Activated CD4-positive, alpha-beta T cell treated with anti-CD3 and anti-CD28 coated beads for 4 hours (primary cell): ENCODE measurements at regions not wholly inside any gene's neighbourhood (a gene's known extent, or its start where the extent isn't known, plus 50 kb on each side); places are given as distances from the start of the nearest gene placed in this dataset.
"Not testable (repeated sequence)": the region's sequence is repeated elsewhere in the genome, so short reads cannot be mapped to it uniquely, and the experiment has no call there.

Source experiments
- DNase-seq, 2 donors: peaks; one replicate each; pipeline ENCODE4 v3.0.0-alpha.2; 2020

DNA sequence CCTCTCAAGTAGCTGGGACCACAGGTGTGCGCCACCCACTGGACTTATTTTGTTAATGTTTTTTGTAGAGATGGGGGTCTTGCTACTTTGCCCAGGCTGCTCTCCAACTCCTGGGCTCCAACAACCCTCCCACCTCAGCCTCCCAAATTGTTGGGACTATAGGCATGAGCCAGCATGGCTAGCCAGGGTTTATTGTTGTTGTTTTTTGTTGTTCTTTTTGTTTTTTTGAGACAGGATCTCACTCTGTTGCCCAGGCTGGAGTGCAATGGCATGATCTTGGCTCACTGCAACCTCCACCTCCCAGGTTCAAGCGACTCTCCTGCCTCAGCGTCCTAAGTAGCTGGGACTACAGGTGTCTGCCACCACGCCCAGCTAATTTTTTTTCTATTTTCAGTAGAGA is 142.2 kb downstream of the CRLF3 start:
- not testable (repeated sequence) for DNase-seq

DNA sequence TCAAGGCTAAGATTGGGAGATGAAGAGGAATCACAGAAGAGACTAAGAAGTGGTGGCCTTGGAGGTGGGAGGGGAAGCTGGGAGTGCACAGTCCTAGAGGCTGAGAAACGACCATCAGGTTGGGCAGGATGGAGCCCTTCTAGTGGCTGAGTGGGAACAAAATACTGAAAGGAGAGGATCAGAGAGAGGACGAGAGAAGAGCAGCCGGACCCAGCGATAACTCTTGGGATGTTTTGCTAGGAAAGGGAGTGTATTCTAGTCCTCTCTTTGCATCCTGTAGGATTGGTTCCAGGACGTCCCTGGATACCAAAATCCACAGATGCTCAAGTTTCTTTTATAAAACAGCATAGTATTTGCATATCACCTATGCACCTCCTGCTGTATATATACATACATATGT is 143.8 kb downstream of the CRLF3 start:
- DNase-seq, result not testable (repeated sequence)

DNA sequence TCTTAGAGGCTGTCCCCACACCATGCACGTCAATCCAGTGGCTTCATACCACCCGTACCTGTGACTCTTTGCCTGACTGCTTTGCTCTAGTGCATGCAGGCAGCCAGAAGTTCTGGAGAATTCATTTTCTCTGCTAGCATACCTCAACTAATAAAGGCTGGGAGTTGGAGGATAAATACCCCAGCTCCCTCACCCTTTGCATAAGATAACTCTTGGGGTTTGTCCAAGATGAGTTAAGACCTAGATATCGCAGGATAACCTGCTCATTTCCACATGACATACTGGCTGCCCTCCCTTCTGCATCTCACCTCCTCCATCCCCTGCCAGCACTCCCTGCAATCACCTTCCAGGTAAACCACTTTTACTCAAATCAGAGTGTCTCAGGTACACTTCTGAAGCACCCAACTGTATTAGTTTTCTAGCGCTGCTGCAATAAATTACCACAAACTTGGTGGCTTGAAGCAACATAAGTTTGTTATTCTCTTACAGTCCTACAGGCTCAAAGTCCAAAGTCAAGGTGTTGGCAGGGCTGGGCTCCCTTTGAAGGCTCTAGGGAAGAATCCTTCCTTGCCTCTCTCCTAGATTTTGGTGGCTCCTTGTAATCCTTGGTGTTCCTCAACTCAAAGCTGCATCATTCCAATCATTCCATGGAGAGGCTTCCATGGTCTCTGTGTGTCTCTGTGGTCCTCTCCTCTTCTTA is 146.8 kb downstream of the CRLF3 start:
- DNase-seq, result no peak

DNA sequence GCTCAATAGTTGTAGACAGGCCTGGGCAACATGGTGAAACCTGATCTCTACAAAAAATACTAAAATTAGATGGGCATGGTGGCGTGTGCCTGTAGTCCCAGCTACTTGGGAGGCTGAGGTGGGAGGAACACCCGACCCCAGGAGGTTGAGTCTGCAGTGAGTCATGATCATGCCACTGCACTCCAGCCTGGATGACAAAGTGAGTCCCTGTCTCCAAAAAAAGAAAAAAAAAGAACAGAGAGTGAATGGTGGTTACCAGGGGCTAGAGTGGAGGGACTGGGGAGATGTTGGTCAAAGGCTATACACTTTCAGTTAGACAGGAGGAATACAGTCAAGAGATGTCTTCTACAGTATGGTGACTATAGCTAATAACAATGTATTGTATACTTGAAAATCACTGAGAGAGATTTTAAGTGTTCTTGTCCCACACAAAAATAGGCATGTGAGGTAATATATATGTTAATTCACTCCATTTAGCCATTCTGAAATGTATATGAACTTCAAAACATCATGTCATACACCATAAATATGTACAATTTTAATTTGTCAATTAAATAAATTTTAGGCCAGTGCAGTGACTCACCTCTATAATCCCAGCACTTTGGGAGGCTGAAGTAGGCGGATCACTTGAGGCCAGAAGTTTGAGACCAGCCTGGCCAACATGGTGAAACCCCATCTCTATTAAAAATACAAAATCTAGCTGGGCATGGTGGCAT is 148.6 kb downstream of the CRLF3 start:
- DNase-seq, result not testable (repeated sequence)

DNA sequence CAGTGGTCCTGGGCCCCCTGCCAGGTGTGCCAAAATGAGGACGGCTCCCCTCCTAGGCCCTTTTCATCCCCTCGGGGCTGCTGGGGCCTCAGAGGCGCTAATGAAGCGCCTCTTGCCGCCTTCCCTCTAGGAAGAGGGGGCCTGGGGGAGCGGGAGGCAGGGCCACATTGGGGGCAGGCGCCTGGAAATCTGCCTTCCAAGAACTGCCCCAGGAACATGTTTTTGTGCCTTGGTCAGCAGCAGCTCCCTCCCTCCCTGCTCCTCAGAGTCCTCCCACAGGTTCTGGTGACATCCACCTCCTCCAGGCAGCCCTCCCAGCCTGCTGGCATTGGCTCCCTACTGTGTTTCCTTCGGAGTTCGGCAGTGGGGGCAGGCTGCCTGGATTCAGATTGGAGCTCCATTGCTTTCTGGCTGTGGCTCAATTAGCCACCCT is 155.3 kb downstream of the CRLF3 start:
- DNase-seq, result not testable (repeated sequence)

DNA sequence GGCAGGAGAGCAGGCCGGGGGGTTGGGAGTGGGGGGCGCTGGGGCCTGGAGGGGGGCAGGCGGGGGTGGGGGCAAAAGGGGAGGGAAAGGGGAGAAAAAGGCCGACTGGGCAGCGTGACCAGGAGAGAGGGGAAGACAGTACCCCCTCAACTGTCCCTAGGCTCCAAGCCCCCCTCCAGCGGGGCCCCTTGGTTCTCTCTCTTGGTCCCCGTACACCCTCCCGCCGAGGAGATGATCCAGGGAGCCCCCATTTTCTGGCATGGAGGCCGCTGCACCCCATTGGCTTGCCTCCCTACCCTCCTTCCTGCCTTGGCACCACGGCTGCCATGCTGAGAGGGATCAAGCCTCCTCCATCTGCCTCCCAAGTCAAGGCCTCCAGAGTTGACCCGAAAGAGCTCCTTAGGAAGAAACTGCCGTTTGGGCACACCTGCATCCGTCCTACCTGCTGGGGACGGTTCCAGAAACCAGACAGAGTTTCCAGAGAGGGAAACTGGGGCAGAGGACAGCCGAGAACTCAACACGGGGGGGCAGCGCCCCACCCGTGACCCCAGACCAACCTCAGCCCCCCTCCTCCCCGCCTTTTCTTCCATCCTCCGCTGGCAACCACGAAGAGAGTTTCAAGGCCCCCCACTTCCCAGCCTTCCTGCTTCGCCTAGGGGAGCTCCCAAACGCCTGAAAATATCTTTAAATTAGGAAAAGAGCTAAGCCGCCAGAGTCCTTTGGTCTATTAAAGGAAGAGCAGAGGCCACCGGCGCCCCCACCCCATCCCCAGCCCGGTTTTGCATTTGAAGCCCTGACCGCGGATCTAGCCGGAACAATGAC is 155.9 kb downstream of the CRLF3 start:
- not testable (repeated sequence) for DNase-seq

DNA sequence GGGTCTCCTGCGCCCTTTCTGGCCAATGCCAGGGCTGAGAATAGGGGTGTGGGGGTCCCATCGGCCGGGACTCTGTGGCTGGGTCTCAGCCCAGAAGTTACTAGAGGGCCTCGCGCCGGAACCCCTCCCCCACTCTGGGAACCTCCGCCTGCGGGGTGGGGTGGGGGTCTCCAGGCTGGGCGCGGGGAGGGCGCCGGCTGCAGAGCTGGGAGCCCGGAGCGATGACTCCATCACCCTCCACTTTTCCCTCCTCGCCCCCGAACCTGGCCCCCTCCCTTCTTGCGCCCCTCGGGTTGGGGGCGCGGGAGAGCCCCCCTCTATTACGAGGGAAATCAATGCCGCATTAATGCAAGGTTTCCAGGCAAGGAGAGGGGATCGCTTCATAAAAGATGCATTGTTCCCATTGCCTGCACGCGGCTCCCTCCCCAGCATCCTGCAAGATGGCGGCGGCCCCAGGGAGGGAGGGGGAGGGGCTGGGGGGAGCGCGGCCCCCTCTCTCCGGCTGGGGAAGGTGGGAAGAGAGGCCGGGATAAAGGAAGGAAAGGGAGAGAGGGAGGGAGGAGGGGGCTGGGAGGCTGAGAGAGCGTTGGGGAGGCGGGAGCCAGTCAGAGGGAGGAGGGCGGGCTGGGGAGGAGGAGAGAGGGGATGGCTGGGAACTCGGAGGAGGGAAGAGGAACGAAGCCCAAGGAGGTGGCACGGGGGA is 156.7 kb downstream of the CRLF3 start:
- not testable (repeated sequence) for DNase-seq

DNA sequence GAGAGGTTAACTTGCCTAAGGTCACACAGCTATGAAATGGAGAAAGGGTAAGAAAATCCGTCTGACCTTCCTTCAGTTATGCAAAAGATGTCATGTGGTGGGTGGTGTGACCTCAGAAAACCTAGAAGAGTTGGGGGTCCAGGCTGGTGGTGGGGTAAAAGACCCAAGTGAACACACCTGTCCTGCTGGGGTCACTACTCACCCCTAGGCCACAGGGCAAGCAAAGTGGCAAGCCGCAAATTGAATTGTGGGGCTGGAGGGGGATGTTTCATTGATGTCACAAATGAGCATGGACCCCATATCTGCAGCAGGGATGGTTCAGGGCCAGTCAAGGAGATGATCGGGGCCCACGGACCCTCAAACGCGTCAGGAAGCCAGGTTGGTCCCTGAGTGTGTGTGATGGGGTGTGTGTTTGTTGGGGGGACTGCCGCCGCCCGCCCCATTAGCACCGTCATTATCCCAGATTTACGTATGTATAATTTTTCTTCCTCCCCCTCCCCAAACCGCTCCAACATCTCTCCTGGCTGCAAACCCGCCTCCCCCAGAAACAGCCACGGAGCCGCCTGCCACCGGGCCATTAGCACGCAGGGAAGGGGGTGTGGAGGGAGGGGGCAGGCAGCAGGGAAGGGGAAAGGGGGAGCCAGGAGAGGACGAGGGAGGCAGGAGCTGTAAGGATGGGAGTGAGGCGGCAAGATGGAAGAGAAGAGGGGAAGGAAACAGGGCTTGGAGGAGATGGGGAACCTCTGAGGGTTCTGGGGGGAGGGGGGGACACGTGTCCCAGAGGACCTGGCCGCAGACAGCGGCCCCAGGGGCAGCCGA is 157.4 kb downstream of the CRLF3 start:
- DNase-seq, result not testable (repeated sequence)

DNA sequence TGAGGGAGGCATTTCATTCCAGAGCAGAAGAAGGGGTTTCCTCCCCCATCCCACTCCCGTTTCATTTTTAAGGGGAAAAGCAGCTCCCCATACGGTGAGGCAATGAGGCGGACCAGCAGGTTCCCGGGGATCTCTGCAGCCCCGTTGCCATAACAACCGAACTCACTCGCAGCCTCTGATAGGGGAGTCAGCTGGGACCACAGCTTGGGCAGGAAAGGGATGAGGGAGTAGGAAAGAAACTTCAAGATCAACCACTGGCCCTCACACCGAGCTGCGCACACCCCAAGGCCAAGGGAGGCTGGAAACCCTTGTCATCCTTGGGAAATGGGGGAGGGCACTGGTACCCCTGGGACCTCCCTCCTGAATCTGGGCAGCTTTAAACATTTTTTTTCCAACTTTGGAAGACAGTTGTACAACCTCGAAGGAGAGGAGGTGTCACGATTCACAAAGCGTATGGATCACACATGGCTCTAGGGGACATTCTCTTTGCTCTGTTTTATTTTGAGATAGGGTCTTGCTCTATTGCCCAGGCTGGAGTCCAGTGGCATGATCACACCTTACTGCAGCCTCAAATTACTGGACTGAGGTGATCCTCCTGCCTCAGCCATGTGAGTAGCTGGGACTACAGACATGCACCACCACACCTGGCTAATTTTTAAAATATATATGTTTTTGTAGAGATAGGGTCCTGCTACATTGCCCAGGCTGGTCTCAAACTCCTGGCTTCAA is 160.6 kb downstream of the CRLF3 start:
- DNase-seq, result not testable (repeated sequence)

DNA sequence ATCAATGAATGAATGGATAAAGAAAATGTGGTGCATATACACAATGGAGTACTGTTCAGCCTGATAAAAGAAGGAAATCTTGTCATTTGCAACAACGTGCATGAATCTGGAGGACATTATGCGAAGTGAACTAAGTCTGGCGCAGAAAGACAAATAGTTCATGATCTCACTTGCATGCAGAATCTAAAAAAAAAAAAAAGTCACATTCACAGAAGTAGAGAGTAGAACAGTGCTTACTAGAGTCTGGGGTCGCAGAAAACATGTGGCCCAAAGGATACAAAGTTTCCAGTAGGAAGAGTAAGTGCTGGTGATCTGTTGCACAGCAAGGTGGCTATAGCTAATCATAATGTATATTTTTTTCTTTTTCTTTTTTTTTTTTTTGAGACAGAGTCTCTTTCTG is 167.3 kb downstream of the CRLF3 start:
- not testable (repeated sequence) for DNase-seq

DNA sequence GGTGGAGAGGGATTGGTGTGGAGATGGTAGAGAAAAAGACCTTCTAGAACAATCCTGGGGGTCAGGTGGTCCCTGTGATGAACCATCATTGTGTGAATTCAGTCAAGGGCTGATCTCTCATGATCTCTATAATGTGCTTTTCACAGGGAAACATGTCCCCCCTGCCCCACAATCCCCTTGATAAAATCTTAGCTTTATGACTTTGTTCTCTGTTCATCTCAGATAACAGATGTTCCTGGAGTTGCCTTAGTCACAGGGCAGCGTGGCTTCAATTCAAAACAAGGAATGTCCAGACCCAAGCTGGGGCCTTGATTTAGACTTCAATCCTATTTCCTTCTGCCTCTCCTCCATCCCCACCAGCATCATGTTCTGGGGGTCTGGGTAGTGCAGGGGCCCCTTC is 171.5 kb downstream of the CRLF3 start:
- DNase-seq, result not testable (repeated sequence)

DNA sequence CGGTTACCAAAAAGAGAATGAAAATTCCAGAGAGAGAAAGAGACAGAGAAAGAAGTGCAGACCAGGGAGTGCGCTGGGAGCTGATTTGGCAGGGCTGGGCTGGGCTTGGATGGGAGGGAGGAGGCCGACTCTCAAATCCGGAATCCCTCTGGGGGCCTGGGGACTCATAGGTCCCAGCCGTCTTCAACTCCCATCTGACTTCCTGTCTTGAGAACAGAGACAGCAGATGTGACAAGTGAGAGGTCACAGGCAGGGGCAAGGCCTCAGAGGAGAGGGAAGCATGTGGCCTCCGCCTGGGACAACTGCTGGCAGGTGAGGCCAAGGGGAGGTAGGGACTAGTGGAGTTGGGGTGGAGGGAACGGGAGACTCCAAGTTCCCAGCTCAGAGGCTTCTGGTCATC is 172.9 kb downstream of the GOSR1 start:
- DNase-seq, result not testable (repeated sequence)

DNA sequence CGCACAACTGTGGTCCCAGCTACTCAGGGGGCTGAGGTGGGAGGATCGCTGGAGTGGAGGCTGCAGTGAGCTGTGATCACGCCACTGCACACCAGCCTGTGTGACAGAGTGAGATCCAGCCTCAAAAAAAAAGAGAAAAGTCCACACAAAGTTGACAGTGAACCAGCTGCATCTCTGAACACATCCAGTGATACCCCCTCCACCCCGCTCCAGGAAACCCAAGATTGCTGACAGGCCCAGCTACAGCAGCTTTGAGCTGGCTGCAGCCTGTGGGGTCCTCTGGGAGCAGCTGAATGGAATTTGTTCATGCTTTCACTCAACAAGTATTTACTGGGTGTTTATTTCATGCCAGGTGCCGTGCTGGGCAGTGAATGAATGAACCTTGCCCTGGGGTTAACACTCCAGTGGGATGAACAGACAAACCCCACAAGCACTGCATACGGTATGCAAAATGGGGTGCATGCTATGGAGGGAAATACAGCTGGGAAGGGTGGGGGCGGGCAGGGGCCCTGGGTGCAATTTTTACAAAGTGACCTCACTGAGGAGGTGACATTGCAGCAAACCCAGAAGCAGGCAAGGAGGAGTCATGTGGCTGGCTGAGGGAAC is 170.9 kb downstream of the GOSR1 start:
- DNase-seq, result not testable (repeated sequence)

DNA sequence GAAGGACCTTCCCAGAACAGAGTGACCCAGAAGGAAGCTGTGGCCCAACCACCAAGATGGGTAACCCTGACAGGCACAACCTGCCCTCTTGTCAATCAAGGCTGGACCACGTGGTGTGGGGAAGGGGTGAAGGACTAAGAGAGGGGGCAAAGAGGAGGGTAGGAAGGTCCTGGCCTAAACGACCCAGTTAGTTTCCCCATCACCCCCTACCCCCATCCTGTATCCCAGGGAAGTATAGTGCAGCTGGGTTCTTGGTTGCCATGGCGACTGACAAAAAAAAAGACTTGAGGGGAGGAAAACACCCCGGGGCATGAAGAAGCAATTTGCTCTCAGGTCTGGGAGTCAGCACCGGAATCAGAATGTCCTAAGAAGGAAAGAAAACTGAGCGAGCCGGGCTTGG is 168.7 kb downstream of the GOSR1 start:
- DNase-seq, result not testable (repeated sequence)

DNA sequence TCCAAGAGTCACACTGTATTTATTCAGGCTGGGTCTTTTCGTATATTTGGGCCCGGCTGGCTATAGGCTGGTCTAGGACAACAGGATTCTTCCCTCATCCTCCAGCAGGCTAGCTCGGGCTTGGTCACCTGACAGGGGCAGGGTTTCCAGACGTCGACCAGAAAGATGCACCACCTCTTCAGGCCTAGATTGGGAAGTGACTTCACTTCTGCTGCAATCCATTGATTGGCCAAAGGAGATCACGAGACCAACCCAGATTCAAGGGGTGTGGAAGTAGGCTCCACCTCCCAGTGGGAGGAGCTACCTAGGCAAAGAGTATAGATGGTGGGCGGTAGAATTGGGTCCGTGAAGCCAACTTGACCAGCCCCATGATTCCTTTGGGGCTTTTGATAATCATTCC is 167.5 kb downstream of the GOSR1 start:
- not testable (repeated sequence) for DNase-seq

DNA sequence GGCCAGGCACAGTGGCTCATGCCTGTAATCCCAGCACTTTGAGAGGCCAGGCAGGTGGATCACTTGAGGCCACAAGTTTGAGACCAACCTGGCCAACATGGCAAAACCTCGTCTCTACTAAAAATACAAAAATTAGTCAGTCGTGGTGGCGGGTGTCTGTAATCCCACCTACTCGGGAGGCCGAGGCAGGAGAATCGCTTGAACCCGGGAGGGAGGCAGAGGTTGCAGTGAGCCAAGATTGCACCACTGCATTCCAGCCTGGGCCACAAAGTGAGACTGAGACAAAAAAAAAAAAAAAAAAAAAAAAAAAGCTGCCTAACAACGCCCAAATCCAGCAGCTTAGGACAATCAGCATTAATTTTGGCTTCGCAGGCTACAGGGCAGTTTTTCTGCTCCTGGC is 167.1 kb downstream of the GOSR1 start:
- not testable (repeated sequence) for DNase-seq

DNA sequence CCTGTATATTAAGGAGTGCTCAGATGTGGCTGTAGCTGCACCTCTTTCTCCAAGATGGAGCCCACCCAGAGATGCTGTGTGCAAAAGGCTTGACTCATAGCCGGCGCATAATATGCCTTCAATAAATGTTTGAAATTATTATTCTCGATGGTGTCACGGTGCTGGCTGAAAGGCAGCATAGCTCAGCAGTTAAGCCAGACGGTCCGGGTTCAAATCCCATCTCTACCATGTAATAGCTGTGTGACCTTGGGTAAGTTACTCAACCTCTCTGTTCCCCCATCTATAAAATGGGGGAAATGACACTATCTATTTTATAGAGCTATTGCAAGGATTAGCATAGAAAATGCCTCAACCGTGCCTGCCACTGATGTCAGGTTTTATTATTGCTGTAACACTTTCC is 164.2 kb downstream of the GOSR1 start:
- not testable (repeated sequence) for DNase-seq

DNA sequence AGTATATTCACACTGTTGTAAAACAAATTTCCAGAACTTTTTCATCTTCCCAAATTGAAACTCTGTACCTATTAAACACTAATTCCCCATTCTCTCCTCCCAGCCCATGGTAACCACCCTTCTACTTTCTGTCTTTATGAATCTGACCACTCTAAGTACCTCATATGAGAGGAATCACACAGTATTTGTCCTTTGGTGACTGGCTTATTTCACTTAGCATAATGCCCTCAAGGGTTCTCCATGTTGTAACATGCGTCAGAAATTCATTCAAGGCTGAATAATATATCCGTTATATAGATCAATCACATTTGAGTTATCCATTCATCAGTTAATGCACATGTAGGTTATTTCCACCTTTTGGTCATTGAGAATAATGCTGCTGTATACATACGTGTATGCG is 162.2 kb downstream of the GOSR1 start:
- not testable (repeated sequence) for DNase-seq

DNA sequence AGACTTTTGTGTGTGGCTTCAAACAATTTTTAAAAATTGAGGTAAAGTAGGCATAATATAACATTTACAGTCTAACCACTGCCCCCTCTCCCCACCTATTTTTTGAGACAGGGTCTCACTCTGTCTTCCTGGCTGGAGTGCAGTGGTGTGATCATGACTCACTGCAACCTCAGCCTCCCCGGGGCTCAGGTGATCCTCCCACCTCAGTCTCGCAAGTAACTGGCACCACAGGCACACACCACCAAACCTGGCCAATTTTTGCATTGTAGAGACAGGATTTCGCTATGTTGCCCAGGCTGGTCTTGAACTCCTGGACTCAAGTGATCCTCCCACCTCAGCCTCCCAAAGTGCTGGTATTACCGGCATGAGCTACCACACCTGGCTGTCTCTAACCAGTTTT is 161.8 kb downstream of the GOSR1 start:
- not testable (repeated sequence) for DNase-seq

DNA sequence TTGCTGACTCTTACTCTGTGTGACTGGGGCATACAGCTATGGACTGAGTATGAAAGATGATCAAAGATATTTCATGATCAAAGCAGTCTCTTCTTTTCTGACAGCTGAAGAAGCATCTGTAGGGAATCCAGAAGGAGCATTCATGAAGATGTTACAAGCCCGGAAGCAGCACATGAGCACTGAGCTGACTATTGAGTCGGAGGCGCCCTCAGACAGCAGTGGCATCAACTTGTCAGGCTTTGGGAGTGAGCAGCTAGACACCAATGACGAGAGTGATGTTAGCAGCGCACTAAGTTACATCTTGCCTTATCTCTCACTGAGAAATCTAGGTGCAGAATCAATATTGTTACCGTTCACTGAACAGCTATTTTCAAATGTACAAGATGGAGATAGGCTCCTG is 154.4 kb downstream of the GOSR1 start:
- DNase-seq, result not testable (repeated sequence)

DNA sequence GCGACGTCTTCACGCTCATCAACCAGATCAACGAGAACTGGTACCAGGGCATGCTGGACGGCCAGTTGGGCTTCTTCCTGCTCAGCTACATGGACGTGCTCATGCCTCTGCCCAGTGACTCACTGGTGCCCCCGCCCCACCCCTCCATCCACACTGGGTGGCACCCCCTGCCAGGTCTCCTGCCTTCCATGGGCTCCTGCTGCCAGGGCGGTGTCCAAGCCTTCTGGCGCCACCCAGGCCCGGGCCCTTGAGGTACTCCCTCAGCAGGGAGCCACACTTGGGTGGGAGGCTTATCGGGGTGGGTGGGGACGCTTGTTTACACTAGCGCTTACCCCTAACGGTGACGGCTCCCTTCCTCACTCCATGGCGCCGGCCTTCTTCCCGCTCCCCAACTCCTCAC is 148.2 kb downstream of the GOSR1 start:
- not testable (repeated sequence) for DNase-seq
